Uterus (tissue), 3 donors: ENCODE measurements at regions not wholly inside any gene's neighbourhood (a gene's known extent, or its start where the extent isn't known, plus 50 kb on each side); places are given as distances from the start of the nearest gene placed in this dataset.

Experiments
- DNase-seq, 2 donors: peaks; one replicate each; pipeline ENCODE4 v3.0.0-alpha.2; 2019 to 2020
- H3K27ac ChIP-seq, 2 donors: fragments of 200-600 bp; sonication (generic); 1 replicate in 1 of 2; 2 replicates in 1 of 2; pipeline ENCODE4 v1.5.1; 2016 to 2018
- H3K27me3 ChIP-seq, 2 donors: fragments of 200-600 bp; sonication (generic); one replicate each; pipeline ENCODE4 v1.5.1; 2018 to 2019; ENCODE audit warnings: control low read depth in 1 of 2
- H3K36me3 ChIP-seq, 2 donors: fragments of 200-600 bp; sonication (generic); one replicate each; pipeline ENCODE4 v1.5.1; 2019; ENCODE audit warnings: control low read depth in 1 of 2
- H3K4me1 ChIP-seq, 2 donors: fragments of 200-600 bp; sonication (generic); one replicate each; pipeline ENCODE4 v1.5.1; 2018 to 2019; ENCODE audit warnings: control low read depth in 1 of 2
- H3K4me3 ChIP-seq, 2 donors: fragments of 200-600 bp; sonication (generic); 1 replicate in 1 of 2; 2 replicates in 1 of 2; pipeline ENCODE4 v1.5.1; 2018 to 2019; ENCODE audit warnings: mild to moderate bottlenecking in 1 of 2
- H3K9me3 ChIP-seq, 2 donors: fragments of 200-600 bp; sonication (generic); one replicate each; pipeline ENCODE4 v1.5.1; 2019; ENCODE audit warnings: control low read depth in 1 of 2
- POLR2A ChIP-seq, 2 donors: fragments of 450-650 bp; IDR thresholded peaks; one replicate each; pipeline ENCODE4 v1.6.1; 2016; ENCODE audit warnings: antibody characterized with exemption in 2 of 2, mild to moderate bottlenecking in 1 of 2, moderate library complexity in 1 of 2
- intact Hi-C: fragments of 100-400 bp; cut with DNase I; formaldehyde crosslinking; loops from one replicate; pipeline ENCODE4 v1.15.1; 2023; ENCODE audit warnings: low total_unique reads
- TF ChIP-seq, protein P1 (sequence below), 4 experiments: fragments of 200-600 bp in 2 of 4; fragments of 450-650 bp in 2 of 4; sonication (generic) in 2 of 4; IDR thresholded peaks; one replicate each; pipeline ENCODE4 v1.5.1; 2016 to 2019; ENCODE audit warnings: antibody characterized with exemption in 4 of 4, mild to moderate bottlenecking in 2 of 4, moderate library complexity in 1 of 4
- donor health status: DM: yes; HTN: yes; CAD: no.

GRCh38 chr18:68555879-68556301 is 159.0 kb downstream of the TMX3 start:
- Histone ChIP-seq H3K9me3 (no peaks in the 10 kb centered on the region), H3K27me3 (no peaks in the 10 kb centered on the region), H3K36me3 (no peaks in the 10 kb centered on the region), H3K4me3 (no peak overlapping the region), H3K4me1 (no peaks in the 10 kb centered on the region), H3K27ac (no peak overlapping the region)
- no peak for DNase-seq
- intact Hi-C loops, result no loop called here
- TF ChIP-seq, protein P1, sequence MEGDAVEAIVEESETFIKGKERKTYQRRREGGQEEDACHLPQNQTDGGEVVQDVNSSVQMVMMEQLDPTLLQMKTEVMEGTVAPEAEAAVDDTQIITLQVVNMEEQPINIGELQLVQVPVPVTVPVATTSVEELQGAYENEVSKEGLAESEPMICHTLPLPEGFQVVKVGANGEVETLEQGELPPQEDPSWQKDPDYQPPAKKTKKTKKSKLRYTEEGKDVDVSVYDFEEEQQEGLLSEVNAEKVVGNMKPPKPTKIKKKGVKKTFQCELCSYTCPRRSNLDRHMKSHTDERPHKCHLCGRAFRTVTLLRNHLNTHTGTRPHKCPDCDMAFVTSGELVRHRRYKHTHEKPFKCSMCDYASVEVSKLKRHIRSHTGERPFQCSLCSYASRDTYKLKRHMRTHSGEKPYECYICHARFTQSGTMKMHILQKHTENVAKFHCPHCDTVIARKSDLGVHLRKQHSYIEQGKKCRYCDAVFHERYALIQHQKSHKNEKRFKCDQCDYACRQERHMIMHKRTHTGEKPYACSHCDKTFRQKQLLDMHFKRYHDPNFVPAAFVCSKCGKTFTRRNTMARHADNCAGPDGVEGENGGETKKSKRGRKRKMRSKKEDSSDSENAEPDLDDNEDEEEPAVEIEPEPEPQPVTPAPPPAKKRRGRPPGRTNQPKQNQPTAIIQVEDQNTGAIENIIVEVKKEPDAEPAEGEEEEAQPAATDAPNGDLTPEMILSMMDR (IDR thresholded peaks at IDR 0.05), result no peak
- no peak for TF ChIP-seq POLR2A (IDR thresholded peaks at IDR 0.05)

DNA sequence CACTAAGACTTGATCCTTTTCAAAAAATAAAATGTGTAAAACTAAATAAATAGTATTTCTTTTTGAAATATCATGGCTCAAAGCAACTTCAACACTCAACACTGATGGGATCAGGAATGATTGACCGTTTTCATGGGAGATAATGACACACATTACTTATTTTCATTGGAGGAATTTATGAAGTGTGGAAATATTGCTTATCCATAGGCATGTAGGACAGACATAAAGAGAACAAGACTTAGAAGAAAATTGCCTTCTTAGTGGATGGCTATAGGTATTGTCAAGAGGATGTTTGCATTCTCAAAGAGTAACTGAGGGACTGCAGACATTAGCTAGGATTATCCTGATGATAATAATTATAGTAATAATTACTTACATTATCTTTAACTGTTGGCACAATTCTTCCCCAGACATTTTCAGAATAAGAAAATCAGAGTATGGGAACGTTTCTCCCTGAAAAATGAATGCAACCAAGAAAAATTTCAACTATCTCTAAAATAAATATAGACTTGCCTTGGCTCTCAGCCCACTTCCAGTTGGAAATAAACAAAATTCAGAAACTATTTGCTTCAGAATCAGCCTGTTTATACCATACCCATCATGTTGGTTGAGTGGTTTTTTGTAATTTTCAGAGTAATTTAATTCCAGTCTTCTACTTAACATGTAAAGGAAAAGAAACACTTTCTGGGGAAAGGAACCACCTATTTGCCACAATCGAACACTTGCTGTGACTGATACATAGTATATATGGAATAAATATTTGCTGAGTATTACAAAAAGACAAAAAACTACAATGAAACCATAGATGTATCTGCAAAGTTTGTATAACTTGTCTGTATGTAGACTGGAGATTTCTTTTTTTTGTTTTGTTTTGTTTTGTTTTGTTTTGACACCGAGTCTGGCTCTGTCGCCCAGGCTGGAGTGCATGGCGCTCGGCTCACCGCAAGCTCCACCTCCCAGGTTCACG is 165.7 kb downstream of the TMX3 start:
- TF ChIP-seq POLR2A (IDR thresholded peaks at IDR 0.05), result no peak
- TF ChIP-seq, protein P1 (IDR thresholded peaks at IDR 0.05), result no peak
- Histone ChIP-seq H3K36me3 (no peaks in the 10 kb centered on the region), H3K9me3 (no peaks in the 10 kb centered on the region), H3K27ac (no peak overlapping the region), H3K4me1 (no peaks in the 10 kb centered on the region), H3K27me3 (no peaks in the 10 kb centered on the region), H3K4me3 (no peak overlapping the region)
- DNase-seq, result no peak
- intact Hi-C loops, result no loop called here

DNA sequence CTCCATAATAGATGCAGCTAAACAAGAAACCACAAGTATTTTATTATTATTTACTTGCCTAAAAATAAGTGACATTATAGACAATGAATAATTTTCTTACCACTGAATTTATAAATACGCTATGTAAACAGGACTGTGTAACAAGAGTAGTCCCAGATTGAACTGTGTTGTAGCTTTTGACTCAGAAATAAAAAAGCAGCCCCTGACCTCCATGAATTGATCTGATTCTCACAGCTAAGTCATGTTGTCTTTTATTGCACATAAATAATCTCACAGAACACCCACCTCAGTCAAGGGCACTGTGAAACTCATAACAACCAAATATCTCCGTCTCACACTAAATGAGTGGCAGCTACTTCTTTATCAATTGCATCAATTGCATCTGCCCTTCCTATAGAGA is 171.6 kb downstream of the TMX3 start:
- no peak for TF ChIP-seq POLR2A (IDR thresholded peaks at IDR 0.05)
- TF ChIP-seq, protein P1 (IDR thresholded peaks at IDR 0.05), result no peak

GRCh38 chr18:68542846-68543245 is 172.1 kb downstream of the TMX3 start:
- Histone ChIP-seq H3K4me3 (no peak overlapping the region), H3K36me3 (no peaks in the 10 kb centered on the region), H3K9me3 (no peaks in the 10 kb centered on the region), H3K27me3 (no peaks in the 10 kb centered on the region), H3K27ac (no peak overlapping the region), H3K4me1 (no peaks in the 10 kb centered on the region)
- intact Hi-C loops, result no loop called here
- TF ChIP-seq POLR2A (IDR thresholded peaks at IDR 0.05), result no peak
- TF ChIP-seq, protein P1 (IDR thresholded peaks at IDR 0.05), result no peak
- no peak for DNase-seq

More for the DNA sequence above, 171.6 kb downstream of the TMX3 start:
- H3K27me3 ChIP-seq, result no peaks in the 10 kb centered on the region
- intact Hi-C loops, result no loop called here
- DNase-seq, result no peak
- no peaks in the 10 kb centered on the region for H3K4me1 ChIP-seq
- H3K36me3 ChIP-seq, result no peaks in the 10 kb centered on the region
- no peak overlapping the region for H3K27ac ChIP-seq
- no peaks in the 10 kb centered on the region for H3K9me3 ChIP-seq
- H3K4me3 ChIP-seq, result no peak overlapping the region

DNA sequence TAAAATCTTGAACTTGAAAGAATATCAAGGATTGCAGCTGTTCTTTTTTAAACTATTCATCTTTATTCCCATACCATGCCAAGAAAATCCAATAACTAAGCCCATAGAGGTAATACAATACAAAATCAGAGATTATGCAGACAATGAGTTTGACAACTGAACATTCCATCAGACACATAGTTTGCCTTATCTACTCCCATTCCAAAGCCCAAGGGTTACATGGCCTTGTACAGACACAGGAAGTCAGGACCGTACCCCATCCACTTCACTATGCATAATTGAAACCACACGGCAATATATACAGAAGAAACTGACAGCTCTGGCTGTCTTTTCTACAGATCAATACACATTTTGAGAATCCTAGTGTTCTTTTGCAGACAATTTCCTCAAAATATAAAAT is 181.3 kb downstream of the TMX3 start:
- H3K4me1 ChIP-seq, result no peaks in the 10 kb centered on the region
- DNase-seq, result no peak

More for the DNA sequence above, 181.3 kb downstream of the TMX3 start:
- intact Hi-C loops, result no loop called here
- no peak overlapping the region for H3K27ac ChIP-seq
- H3K36me3 ChIP-seq, result no peaks in the 10 kb centered on the region
- H3K4me3 ChIP-seq, result no peak overlapping the region
- TF ChIP-seq, protein P1 (IDR thresholded peaks at IDR 0.05), result no peak
- no peak for TF ChIP-seq POLR2A (IDR thresholded peaks at IDR 0.05)
- no peaks in the 10 kb centered on the region for H3K9me3 ChIP-seq
- H3K27me3 ChIP-seq, result no peaks in the 10 kb centered on the region
